ENCODE measurements at regions not wholly inside any gene's neighbourhood (a gene's known extent, or its start where the extent isn't known, plus 50 kb on each side); places are given as distances from the start of the nearest gene placed in this dataset.

DNA sequence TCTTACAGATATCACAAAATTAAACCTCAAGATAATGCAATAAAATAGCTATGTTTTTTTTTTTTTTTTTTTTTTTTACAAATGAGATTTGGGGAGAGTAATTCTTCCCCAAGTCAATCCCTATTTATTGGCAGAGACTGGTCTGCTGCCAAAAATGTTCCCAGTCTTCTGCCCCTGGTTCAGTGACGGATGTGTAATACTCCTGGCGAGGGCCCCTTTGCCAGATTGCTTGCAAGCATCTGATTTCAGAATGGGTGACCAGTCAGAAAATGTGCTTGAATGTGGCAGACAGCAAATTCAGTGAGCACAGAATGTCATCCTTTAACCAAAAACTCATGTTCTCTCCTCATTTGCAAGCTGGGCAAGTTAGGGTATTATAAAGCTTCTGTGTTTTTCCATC, 363.8 kb upstream of the MTNR1B start:
- Histone ChIP-seq H3K9me3 (replicated peaks; ENCODE audit: control insufficient read depth, insufficient read depth, low read depth, low read length) (no peaks in the 10 kb centered on the region; the same call in 1 of the 2 replicates), H3K4me3 (no peak overlapping the region), H3K27me3 (ENCODE audit: control insufficient read depth in 2 of 2, insufficient read depth in 2 of 2, low read length in 2 of 2) (no peaks in the 10 kb centered on the region), H4K20me1 (replicated peaks; ENCODE audit: control insufficient read depth, insufficient read depth, low read length) (no peaks in the 10 kb centered on the region), H2AFZ (ENCODE audit: low read depth, low read length) (no peak overlapping the region), H3K36me3 (ENCODE audit: control insufficient read depth, insufficient read depth, low read length) (no peaks in the 10 kb centered on the region), H3K9ac (ENCODE audit: insufficient read depth in 1 of 2, low read depth in 2 of 2, low read length in 2 of 2) (no peak overlapping the region), H3K4me2 (ENCODE audit: insufficient read depth, low read length) (no peak overlapping the region), H3K27ac (ENCODE audit: extremely low read depth, low read depth, low read length) (no peak overlapping the region), H3K4me1 (replicated peaks in 1 of 2; ENCODE audit: control insufficient read depth in 2 of 2, insufficient read depth in 2 of 2, low read length in 2 of 2) (no peaks in the 10 kb centered on the region), H3K79me2 (ENCODE audit: control insufficient read depth, insufficient read depth, low read length) (no peaks in the 10 kb centered on the region), H3K9me1 (ENCODE audit: control insufficient read depth, insufficient read depth, low read length) (no peaks in the 10 kb centered on the region)
- no TSS peak for BruUV-seq (replicated peaks)
- 0% methylated on average over 2 of the region's 2 CpGs for WGBS (ENCODE audit: insufficient coverage, low coverage, missing lambda C conversion rate)
- FAIRE-seq: no peak
- TF ChIP-seq RAD51 (IDR thresholded peaks at IDR 0.05; ENCODE audit: borderline replicate concordance, low read depth) (no peak), LCOR (CRISPR knock-in tag; IDR thresholded peaks at IDR 0.05) (no peak), ZNF146 (CRISPR knock-in tag; IDR thresholded peaks at IDR 0.05; ENCODE audit: unreplicated experiment) (no peak), ZBED1 (IDR thresholded peaks at IDR 0.05) (no peak), EP300 (IDR thresholded peaks at IDR 0.05; ENCODE audit: low read length) (no peak), EWSR1 (IDR thresholded peaks at IDR 0.05; ENCODE audit: borderline replicate concordance, low read depth, partially characterized antibody) (no peak), TCF7L2 (IDR thresholded peaks at IDR 0.05; ENCODE audit: low read depth, low read length) (no peak), ZNF174 (CRISPR knock-in tag; IDR thresholded peaks at IDR 0.05) (no peak), POLR2AphosphoS5 (IDR thresholded peaks at IDR 0.05; ENCODE audit: control insufficient read depth, insufficient read depth, low read depth, low read length) (no peak), SRSF7 (optimal IDR thresholded peaks at IDR 0.05; ENCODE audit: low read depth, low read length) (no peak), RFX5 (IDR thresholded peaks at IDR 0.05; ENCODE audit: low read depth, low read length) (no peak)
- TF ChIP-seq, protein P1, sequence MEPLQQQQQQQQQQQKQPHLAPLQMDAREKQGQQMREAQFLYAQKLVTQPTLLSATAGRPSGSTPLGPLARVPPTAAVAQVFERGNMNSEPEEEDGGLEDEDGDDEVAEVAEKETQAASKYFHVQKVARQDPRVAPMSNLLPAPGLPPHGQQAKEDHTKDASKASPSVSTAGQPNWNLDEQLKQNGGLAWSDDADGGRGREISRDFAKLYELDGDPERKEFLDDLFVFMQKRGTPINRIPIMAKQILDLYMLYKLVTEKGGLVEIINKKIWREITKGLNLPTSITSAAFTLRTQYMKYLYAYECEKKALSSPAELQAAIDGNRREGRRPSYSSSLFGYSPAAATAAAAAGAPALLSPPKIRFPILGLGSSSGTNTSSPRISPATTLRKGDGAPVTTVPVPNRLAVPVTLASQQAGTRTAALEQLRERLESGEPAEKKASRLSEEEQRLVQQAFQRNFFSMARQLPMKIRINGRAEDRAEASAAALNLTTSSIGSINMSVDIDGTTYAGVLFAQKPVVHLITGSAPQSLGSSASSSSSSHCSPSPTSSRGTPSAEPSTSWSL (CRISPR knock-in tag; IDR thresholded peaks at IDR 0.05; ENCODE audit: borderline replicate concordance): no peak
- in situ Hi-C loops (cut with MboI) (no loop called here), intact Hi-C loops (cut with micrococcal nuclease) (no loop called here)
- no peak for ATAC-seq
- DNase-seq (ENCODE audit: extremely low read depth in 1 of 4, low spot score in 3 of 4): no peak
- ChIA-PET CTCF (ENCODE audit: low intra/inter-chr PET ratio) (no interaction called here), POLR2A (no interaction called here)

All from K562 (cell line).